Endothelial cell (in vitro differentiated cells): ENCODE measurements at regions not wholly inside any gene's neighbourhood (a gene's known extent, or its start where the extent isn't known, plus 50 kb on each side); places are given as distances from the start of the nearest gene placed in this dataset.
"Not testable (repeated sequence)": the region's sequence is repeated elsewhere in the genome, so short reads cannot be mapped to it uniquely, and the experiment has no call there.

Experiments
- DNase-seq: peaks from one replicate; pipeline ENCODE4 v3.0.0; 2021; ENCODE audit warnings: low spot score
- H3K27ac Mint-ChIP-seq: one replicate; pipeline ENCODE4 v1.8.0; 2021; ENCODE audit warnings: mixed read lengths, inconsistent platforms; ENCODE audit not compliant: unreplicated experiment
- H3K27me3 Mint-ChIP-seq: one replicate; pipeline ENCODE4 v1.8.0; 2021; ENCODE audit warnings: mild to moderate bottlenecking, moderate library complexity, mixed read lengths, inconsistent platforms; ENCODE audit not compliant: unreplicated experiment
- H3K36me3 Mint-ChIP-seq: one replicate; pipeline ENCODE4 v1.8.0; 2021; ENCODE audit warnings: mild to moderate bottlenecking, low read depth, mixed read lengths, inconsistent platforms; ENCODE audit not compliant: unreplicated experiment
- H3K4me1 Mint-ChIP-seq: one replicate; pipeline ENCODE4 v1.8.0; 2021; ENCODE audit warnings: mild to moderate bottlenecking, mixed read lengths, inconsistent platforms; ENCODE audit not compliant: unreplicated experiment
- H3K4me3 Mint-ChIP-seq: one replicate; pipeline ENCODE4 v1.8.0; 2021; ENCODE audit warnings: mild to moderate bottlenecking, mixed read lengths, inconsistent platforms; ENCODE audit not compliant: unreplicated experiment
- H3K9me3 Mint-ChIP-seq: one replicate; pipeline ENCODE4 v1.8.0; 2021; ENCODE audit warnings: mixed read lengths, inconsistent platforms; ENCODE audit not compliant: unreplicated experiment
- TF ChIP-seq, protein P1 (sequence below): fragments of 200-600 bp; sonication (generic); IDR thresholded peaks from one replicate; pipeline ENCODE4 v1.5.0; 2021; ENCODE audit warnings: antibody characterized with exemption; ENCODE audit not compliant: unreplicated experiment

GRCh38 chr9:115849679-115850412, 303.7 kb upstream of the PAPPA start:
- Mint-ChIP-seq H3K4me1 (no peaks in the 10 kb centered on the region), H3K4me3 (no peak overlapping the region), H3K27ac (no peak overlapping the region), H3K36me3 (no peaks in the 10 kb centered on the region), H3K9me3 (no peaks in the 10 kb centered on the region), H3K27me3 (peaks cover 1% of the 10 kb centered on the region)
- TF ChIP-seq, protein P1, sequence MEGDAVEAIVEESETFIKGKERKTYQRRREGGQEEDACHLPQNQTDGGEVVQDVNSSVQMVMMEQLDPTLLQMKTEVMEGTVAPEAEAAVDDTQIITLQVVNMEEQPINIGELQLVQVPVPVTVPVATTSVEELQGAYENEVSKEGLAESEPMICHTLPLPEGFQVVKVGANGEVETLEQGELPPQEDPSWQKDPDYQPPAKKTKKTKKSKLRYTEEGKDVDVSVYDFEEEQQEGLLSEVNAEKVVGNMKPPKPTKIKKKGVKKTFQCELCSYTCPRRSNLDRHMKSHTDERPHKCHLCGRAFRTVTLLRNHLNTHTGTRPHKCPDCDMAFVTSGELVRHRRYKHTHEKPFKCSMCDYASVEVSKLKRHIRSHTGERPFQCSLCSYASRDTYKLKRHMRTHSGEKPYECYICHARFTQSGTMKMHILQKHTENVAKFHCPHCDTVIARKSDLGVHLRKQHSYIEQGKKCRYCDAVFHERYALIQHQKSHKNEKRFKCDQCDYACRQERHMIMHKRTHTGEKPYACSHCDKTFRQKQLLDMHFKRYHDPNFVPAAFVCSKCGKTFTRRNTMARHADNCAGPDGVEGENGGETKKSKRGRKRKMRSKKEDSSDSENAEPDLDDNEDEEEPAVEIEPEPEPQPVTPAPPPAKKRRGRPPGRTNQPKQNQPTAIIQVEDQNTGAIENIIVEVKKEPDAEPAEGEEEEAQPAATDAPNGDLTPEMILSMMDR: no peak
- no peak for DNase-seq

DNA sequence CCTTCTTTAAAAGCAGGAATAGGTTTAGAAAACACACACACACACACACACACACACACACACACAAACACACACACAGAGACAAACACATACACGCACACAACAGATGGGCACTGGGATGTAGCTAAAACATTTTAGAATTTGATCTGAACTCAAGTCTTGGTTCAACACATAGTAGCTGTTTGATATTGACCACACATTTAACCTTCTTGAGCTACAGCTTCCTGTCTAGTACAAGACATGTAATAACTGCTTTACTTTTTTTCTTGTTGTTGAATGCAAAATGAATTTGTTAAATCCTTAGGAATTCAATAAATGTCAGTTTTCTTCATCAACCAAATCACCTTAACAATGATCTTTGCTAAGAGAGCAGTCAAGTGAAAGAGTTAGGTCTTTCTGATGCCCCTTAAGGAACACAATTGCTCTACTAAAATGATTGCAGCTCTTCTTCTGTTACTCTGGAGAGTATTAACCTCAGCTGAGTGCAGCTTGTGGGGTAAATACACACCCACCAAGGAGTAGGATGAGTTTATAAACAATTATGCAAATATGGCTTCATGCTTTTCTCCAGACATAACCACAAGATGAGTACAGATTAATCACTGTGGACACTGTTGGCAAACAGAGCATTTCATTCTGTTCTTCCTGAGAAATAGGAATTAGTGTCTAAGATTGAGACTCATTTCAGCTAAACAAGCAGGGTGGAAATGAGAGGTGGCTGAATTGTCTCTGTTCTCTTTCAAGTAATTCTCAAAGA, 302.9 kb upstream of the PAPPA start:
- no peaks in the 10 kb centered on the region for H3K36me3 Mint-ChIP-seq
- no peak overlapping the region for H3K27ac Mint-ChIP-seq
- TF ChIP-seq, protein P1: no peak
- H3K9me3 Mint-ChIP-seq: no peaks in the 10 kb centered on the region
- no peak for DNase-seq
- no peak overlapping the region for H3K4me3 Mint-ChIP-seq
- peaks cover 1% of the 10 kb centered on the region for H3K27me3 Mint-ChIP-seq
- H3K4me1 Mint-ChIP-seq: no peaks in the 10 kb centered on the region

DNA sequence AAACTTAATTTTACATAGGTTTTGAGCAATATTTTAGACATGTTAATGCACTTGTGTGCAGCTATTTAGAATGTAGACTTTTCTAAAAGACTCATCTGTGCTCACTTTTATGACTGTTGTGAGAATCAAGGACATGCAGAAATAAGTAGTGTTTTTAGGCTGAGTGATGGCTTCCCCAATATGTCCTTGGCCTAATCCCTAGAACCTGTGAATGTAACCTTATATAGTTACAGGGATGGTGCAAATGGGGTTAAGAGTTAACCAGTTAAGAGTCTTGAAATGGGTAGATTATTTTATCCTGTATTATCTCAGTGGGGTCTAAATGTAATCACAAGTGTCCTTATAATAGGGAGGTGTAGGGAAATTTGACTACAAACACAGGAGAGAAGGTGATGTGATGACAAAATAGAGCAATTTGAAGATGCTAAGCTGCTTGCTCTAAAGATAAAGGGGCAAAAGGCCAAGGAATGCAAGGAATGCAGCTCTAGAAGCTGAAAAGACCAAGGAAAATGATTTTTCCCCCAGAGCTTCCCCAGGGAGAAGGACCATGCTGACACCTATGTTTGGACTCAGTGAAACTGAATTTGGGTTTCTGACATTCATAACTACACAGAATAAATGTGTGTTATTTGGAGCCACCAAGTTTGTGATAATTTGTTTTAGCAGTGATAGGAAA, 298.0 kb upstream of the PAPPA start:
- Mint-ChIP-seq H3K4me3 (no peak overlapping the region), H3K4me1 (no peaks in the 10 kb centered on the region), H3K27me3 (peaks cover 3% of the 10 kb centered on the region), H3K27ac (no peak overlapping the region), H3K36me3 (no peaks in the 10 kb centered on the region), H3K9me3 (no peaks in the 10 kb centered on the region)
- DNase-seq: no peak
- TF ChIP-seq, protein P1: no peak

GRCh38 chr9:115858421-115858820, 295.2 kb upstream of the PAPPA start:
- not testable (repeated sequence) for H3K27me3 Mint-ChIP-seq, H3K4me3 Mint-ChIP-seq, H3K27ac Mint-ChIP-seq, H3K36me3 Mint-ChIP-seq, H3K4me1 Mint-ChIP-seq, DNase-seq, H3K9me3 Mint-ChIP-seq

GRCh38 chr9:115862021-115862420, 291.6 kb upstream of the PAPPA start:
- Mint-ChIP-seq H3K27ac (no peak overlapping the region), H3K4me3 (no peak overlapping the region), H3K9me3 (no peaks in the 10 kb centered on the region), H3K36me3 (no peaks in the 10 kb centered on the region), H3K4me1 (no peaks in the 10 kb centered on the region), H3K27me3 (peaks cover 3% of the 10 kb centered on the region)
- TF ChIP-seq, protein P1: no peak
- DNase-seq: no peak
